Neural cell (in vitro differentiated cells): ENCODE measurements at regions not wholly inside any gene's neighbourhood (a gene's known extent, or its start where the extent isn't known, plus 50 kb on each side); places are given as distances from the start of the nearest gene placed in this dataset.

Experiments
- POLR2AphosphoS5 ChIP-seq: IDR thresholded peaks from 2 replicates; pipeline ENCODE4 v1.6.1; 2012
- SMC3 ChIP-seq: fragments of 450-650 bp; conservative IDR thresholded peaks from 2 replicates; pipeline ENCODE4 v1.6.1; 2014; ENCODE audit warnings: antibody characterized with exemption, mild to moderate bottlenecking, moderate library complexity; ENCODE audit not compliant: poor library complexity
- TAF1 ChIP-seq: IDR thresholded peaks from 2 replicates; pipeline ENCODE4 v1.6.1; 2012; ENCODE audit warnings: low read depth
- TF ChIP-seq, protein P1 (sequence below): fragments of 450-650 bp; IDR thresholded peaks from 2 replicates; pipeline ENCODE4 v1.5.1; 2014; ENCODE audit warnings: antibody characterized with exemption, mild to moderate bottlenecking, moderate library complexity; ENCODE audit not compliant: poor library complexity, severe bottlenecking

DNA sequence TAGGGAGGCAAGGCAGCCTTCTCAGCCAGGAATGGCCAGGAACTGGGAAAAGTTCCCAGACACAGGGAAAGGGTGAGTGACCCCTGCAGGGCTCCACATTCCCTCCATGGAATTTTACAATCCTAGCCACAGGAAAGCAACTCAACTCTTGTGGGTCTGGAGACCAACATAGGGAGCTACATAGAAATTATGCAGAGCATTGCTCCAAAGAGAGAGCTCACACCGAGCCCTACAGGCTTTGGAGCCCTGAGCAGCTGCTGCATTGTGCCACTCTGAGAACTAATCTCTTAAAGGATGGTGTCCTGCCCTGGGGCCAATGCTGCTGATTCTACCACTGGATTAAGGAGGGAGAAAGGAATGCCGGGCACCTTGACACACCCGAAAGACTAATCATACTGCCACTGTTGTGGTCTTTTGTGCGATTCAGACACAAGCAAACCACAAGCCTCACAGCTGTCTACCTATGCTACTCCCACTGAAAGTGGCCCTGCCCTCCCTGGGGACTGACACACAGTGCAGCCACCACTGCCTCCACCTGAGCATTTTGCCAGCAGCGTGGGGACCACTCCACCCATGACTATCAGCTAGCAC, 1089.8 kb upstream of the NUDT12 start:
- no peak for TF ChIP-seq SMC3
- TF ChIP-seq TAF1, result no peak
- TF ChIP-seq, protein P1, sequence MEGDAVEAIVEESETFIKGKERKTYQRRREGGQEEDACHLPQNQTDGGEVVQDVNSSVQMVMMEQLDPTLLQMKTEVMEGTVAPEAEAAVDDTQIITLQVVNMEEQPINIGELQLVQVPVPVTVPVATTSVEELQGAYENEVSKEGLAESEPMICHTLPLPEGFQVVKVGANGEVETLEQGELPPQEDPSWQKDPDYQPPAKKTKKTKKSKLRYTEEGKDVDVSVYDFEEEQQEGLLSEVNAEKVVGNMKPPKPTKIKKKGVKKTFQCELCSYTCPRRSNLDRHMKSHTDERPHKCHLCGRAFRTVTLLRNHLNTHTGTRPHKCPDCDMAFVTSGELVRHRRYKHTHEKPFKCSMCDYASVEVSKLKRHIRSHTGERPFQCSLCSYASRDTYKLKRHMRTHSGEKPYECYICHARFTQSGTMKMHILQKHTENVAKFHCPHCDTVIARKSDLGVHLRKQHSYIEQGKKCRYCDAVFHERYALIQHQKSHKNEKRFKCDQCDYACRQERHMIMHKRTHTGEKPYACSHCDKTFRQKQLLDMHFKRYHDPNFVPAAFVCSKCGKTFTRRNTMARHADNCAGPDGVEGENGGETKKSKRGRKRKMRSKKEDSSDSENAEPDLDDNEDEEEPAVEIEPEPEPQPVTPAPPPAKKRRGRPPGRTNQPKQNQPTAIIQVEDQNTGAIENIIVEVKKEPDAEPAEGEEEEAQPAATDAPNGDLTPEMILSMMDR, result no peak
- no peak for TF ChIP-seq POLR2AphosphoS5
